Hepatocyte (in vitro differentiated cells): ENCODE measurements at regions not wholly inside any gene's neighbourhood (a gene's known extent, or its start where the extent isn't known, plus 50 kb on each side); places are given as distances from the start of the nearest gene placed in this dataset. TPM values are rescaled to one million over a fixed set of nuclear protein-coding genes. Genes with fewer than 3 reads are reported as not detected.

Experiments
- DNase-seq: peaks from one replicate; pipeline ENCODE4 v3.0.0-alpha.2; 2016; ENCODE audit warnings: low spot score
- H2AFZ ChIP-seq: fragments of 200-600 bp; sonication (generic); 2 replicates; pipeline ENCODE4 v1.6.0; 2016; ENCODE audit warnings: antibody characterized with exemption, mild to moderate bottlenecking
- H3K27ac ChIP-seq: fragments of 200-600 bp; sonication (generic); 2 replicates; pipeline ENCODE4 v1.5.1; 2016; ENCODE audit warnings: mild to moderate bottlenecking
- H3K27me3 ChIP-seq: fragments of 200-600 bp; sonication (generic); 2 replicates; pipeline ENCODE4 v1.6.1; 2016
- H3K36me3 ChIP-seq: fragments of 200-600 bp; sonication (generic); replicated peaks from 2 replicates; pipeline ENCODE4 v1.5.1; 2016; ENCODE audit warnings: low read depth; ENCODE audit not compliant: insufficient read depth
- H3K4me1 ChIP-seq: fragments of 200-600 bp; sonication (generic); 2 replicates; pipeline ENCODE4 v1.5.1; 2016; ENCODE audit warnings: mild to moderate bottlenecking, moderate library complexity; ENCODE audit not compliant: insufficient read depth
- H3K4me2 ChIP-seq: fragments of 200-600 bp; sonication (generic); 2 replicates; pipeline ENCODE4 v1.6.0; 2016
- H3K4me3 ChIP-seq: fragments of 200-600 bp; sonication (generic); 2 replicates; pipeline ENCODE4 v1.5.1; 2016; ENCODE audit warnings: mild to moderate bottlenecking
- H3K79me2 ChIP-seq: fragments of 200-600 bp; sonication (generic); 2 replicates; pipeline ENCODE4 v1.6.0; 2017; ENCODE audit warnings: mild to moderate bottlenecking
- H3K9me2 ChIP-seq: fragments of 200-600 bp; sonication (generic); replicated peaks from 2 replicates; pipeline ENCODE4 v1.6.0; 2017; ENCODE audit warnings: mild to moderate bottlenecking; ENCODE audit not compliant: insufficient read depth
- H3K9me3 ChIP-seq: fragments of 200-600 bp; sonication (generic); 2 replicates; pipeline ENCODE4 v1.5.1; 2016; ENCODE audit warnings: low read depth, mild to moderate bottlenecking
- H4K20me1 ChIP-seq: fragments of 200-600 bp; sonication (generic); 2 replicates; pipeline ENCODE4 v1.6.0; 2016; ENCODE audit warnings: mild to moderate bottlenecking; ENCODE audit not compliant: insufficient read depth, poor library complexity, severe bottlenecking
- EZH2 ChIP-seq: fragments of 200-600 bp; sonication (generic); IDR thresholded peaks from 2 replicates; pipeline ENCODE4 v1.6.1; 2016; ENCODE audit warnings: antibody characterized with exemption, mild to moderate bottlenecking, borderline replicate concordance
- EZH2phosphoT487 ChIP-seq: fragments of 200-600 bp; sonication (generic); IDR thresholded peaks from one replicate; pipeline ENCODE4 v1.6.1; 2018; ENCODE audit warnings: antibody characterized with exemption, mild to moderate bottlenecking, low read depth, moderate library complexity; ENCODE audit not compliant: unreplicated experiment, severe bottlenecking
- WGBS: methylation state at CpG from one replicate; pipeline ENCODE4 v1.1.6; 2016; ENCODE audit warnings: low lambda C conversion rate; ENCODE audit errors: missing lambda C conversion rate; 5-methylcytosine and 5-hydroxymethylcytosine counted together
- microRNA-seq: library from miRNA; unstranded; fragments of <30 nt; microRNA quantifications from one replicate; pipeline ENCODE4, GENCODE V29; 2017
- small RNA-seq: library from RNA; depleted of rRNA; stranded (forward); fragments of <200 nt; gene quantifications from one replicate; pipeline ENCODE3, GENCODE V24; 2014
- TF ChIP-seq, protein P1 (sequence below): fragments of 200-600 bp; sonication (generic); IDR thresholded peaks from 2 replicates; pipeline ENCODE4 v1.5.1; 2016; ENCODE audit warnings: antibody characterized with exemption, mild to moderate bottlenecking; ENCODE audit not compliant: poor library complexity

GRCh38 chr21:23155281-23155680 lies 2157.1 kb downstream of the NCAM2 start:
- Histone ChIP-seq H3K4me1 (no peaks in the 10 kb centered on the region), H3K27ac (no peak overlapping the region), H3K79me2 (no peaks in the 10 kb centered on the region), H3K9me2 (no peaks in the 10 kb centered on the region), H3K27me3 (no peaks in the 10 kb centered on the region), H2AFZ (no peak overlapping the region), H3K4me3 (no peak overlapping the region), H3K4me2 (no peak overlapping the region), H3K36me3 (no peaks in the 10 kb centered on the region), H4K20me1 (no peaks in the 10 kb centered on the region), H3K9me3 (no peaks in the 10 kb centered on the region)
- no peak for DNase-seq
- TF ChIP-seq, protein P1, sequence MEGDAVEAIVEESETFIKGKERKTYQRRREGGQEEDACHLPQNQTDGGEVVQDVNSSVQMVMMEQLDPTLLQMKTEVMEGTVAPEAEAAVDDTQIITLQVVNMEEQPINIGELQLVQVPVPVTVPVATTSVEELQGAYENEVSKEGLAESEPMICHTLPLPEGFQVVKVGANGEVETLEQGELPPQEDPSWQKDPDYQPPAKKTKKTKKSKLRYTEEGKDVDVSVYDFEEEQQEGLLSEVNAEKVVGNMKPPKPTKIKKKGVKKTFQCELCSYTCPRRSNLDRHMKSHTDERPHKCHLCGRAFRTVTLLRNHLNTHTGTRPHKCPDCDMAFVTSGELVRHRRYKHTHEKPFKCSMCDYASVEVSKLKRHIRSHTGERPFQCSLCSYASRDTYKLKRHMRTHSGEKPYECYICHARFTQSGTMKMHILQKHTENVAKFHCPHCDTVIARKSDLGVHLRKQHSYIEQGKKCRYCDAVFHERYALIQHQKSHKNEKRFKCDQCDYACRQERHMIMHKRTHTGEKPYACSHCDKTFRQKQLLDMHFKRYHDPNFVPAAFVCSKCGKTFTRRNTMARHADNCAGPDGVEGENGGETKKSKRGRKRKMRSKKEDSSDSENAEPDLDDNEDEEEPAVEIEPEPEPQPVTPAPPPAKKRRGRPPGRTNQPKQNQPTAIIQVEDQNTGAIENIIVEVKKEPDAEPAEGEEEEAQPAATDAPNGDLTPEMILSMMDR = no peak
- TF ChIP-seq EZH2phosphoT487 = no peak
- no peak for TF ChIP-seq EZH2
- 83% methylated on average over 2 of the region's 2 CpGs for WGBS

DNA sequence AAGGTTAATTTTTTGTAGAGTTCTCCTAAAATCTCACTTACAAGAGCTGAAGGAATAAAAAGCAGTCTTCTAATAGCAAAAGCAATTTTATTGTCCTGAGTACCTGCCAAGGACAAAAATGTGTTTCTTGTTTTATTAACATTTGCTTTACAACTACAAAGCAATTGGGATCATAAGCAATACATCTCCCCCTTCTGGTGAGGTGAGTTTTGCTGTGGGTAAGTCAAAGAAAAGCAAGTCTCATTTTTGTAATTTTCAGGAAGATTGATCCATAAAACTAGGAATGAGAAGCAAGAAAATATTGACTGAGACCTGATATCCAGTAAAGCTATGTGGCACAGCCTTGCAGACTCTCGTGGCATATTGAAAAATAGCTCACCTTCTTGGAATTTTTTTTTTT lies 2162.7 kb downstream of the NCAM2 start:
- Histone ChIP-seq H4K20me1 (no peaks in the 10 kb centered on the region), H3K4me3 (no peak overlapping the region), H3K9me3 (no peaks in the 10 kb centered on the region), H3K79me2 (no peaks in the 10 kb centered on the region), H3K27ac (no peak overlapping the region), H2AFZ (no peak overlapping the region), H3K4me1 (no peaks in the 10 kb centered on the region), H3K27me3 (no peaks in the 10 kb centered on the region), H3K36me3 (no peaks in the 10 kb centered on the region), H3K9me2 (no peaks in the 10 kb centered on the region), H3K4me2 (no peak overlapping the region)
- WGBS = 80% methylated on average over 1 of the region's 1 CpG
- DNase-seq = no peak
- TF ChIP-seq EZH2phosphoT487 (no peak), EZH2 (no peak)
- TF ChIP-seq, protein P1 = peak; percentile 7

GRCh38 chr21:23162198-23162946 lies 2164.2 kb downstream of the NCAM2 start:
- H3K4me2 ChIP-seq = no peak overlapping the region
- H2AFZ ChIP-seq = no peak overlapping the region
- no peaks in the 10 kb centered on the region for H3K4me1 ChIP-seq
- H3K27me3 ChIP-seq = no peaks in the 10 kb centered on the region
- no peaks in the 10 kb centered on the region for H4K20me1 ChIP-seq
- no peaks in the 10 kb centered on the region for H3K9me2 ChIP-seq
- WGBS = 40% methylated on average over 4 of the region's 4 CpGs
- no peak overlapping the region for H3K27ac ChIP-seq
- no peaks in the 10 kb centered on the region for H3K9me3 ChIP-seq
- no peaks in the 10 kb centered on the region for H3K79me2 ChIP-seq
- no peak for TF ChIP-seq EZH2phosphoT487
- DNase-seq = peak; percentile 6
- no peak overlapping the region for H3K4me3 ChIP-seq
- H3K36me3 ChIP-seq = no peaks in the 10 kb centered on the region

Small RNAs in the stretch of these regions (microRNA-seq; reads per million reads assigned to microRNA genes)
- not detected for gene MIR6130

Small RNAs in the stretch of these regions (small RNA-seq; reads per million reads assigned to genes)
- gene MIR6130 = not detected
- gene RNU4-45P = not detected
